ENCODE measurements at regions not wholly inside any gene's neighbourhood (a gene's known extent, or its start where the extent isn't known, plus 50 kb on each side); places are given as distances from the start of the nearest gene placed in this dataset.

DNA sequence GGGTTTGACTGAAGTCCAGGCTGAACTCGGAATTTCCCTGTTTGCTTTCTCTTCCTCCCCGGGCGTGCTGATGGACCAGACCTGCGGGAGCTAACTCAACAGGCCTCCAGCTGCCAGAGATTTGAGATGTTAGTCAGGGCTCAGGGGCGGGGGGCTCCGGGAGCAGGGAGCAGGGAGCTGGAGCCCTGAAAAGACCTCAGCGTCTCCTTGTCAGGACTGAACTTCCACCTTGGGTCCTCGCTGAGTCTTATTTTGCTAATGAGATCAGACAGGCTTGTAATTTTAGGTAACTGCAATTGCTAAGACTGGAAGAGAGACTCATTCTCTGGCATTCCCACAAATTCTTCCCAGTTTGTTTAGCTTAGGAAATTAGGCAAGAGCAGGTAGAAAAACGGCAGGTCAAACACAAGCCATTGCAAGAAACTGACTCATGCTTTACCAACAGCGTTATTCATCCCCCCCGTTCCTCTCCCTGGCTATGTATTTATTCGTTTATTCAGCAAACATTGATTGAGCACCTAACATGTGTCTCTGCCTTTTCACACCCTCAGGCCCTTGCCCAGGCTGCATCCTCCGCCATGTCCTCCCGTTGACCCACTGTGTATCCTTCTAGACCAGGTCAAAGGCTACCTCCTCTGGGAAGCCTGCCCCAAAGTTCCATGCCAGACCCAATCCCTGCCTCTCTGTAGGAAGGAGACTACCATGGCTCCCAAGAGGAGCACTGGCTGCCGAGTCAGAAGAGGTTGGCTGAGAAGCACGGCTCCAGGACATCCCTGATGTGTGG is 80.4 kb upstream of the DIO3 start:
- Histone ChIP-seq H3K27me3 (ENCODE audit: control insufficient read depth in 1 of 2, insufficient read depth in 2 of 2, low read length in 2 of 2) (no peaks in the 10 kb centered on the region), H3K27ac (ENCODE audit: low read depth, low read length) (no peak overlapping the region), H3K9ac (ENCODE audit: low read length) (no peak overlapping the region)

GRCh38 chr14:101481557-101481956 is 79.7 kb upstream of the DIO3 start:
- H3K27ac ChIP-seq (ENCODE audit: low read depth, low read length) = no peak overlapping the region
- H3K36me3 ChIP-seq (ENCODE audit: insufficient read depth, low read length) = no peaks in the 10 kb centered on the region
- H3K27me3 ChIP-seq (ENCODE audit: control insufficient read depth in 1 of 2, insufficient read depth in 2 of 2, low read length in 2 of 2) = no peaks in the 10 kb centered on the region
- H3K9me3 ChIP-seq (ENCODE audit: low read length) = peaks cover 4% of the 10 kb centered on the region
- no peaks in the 10 kb centered on the region for H3K4me1 ChIP-seq (ENCODE audit: insufficient read depth, low read length)
- H3K4me3 ChIP-seq (ENCODE audit: low read depth in 1 of 2, low read length in 2 of 2) = no peak overlapping the region
- H3K9ac ChIP-seq (ENCODE audit: low read length) = no peak overlapping the region

More for the DNA sequence above, 80.4 kb upstream of the DIO3 start:
- no peak overlapping the region for H3K4me3 ChIP-seq (ENCODE audit: low read depth in 1 of 2, low read length in 2 of 2)
- H3K36me3 ChIP-seq (ENCODE audit: insufficient read depth, low read length) = no peaks in the 10 kb centered on the region
- no peaks in the 10 kb centered on the region for H3K4me1 ChIP-seq (ENCODE audit: insufficient read depth, low read length)
- peaks cover 4% of the 10 kb centered on the region for H3K9me3 ChIP-seq (ENCODE audit: low read length)

DNA sequence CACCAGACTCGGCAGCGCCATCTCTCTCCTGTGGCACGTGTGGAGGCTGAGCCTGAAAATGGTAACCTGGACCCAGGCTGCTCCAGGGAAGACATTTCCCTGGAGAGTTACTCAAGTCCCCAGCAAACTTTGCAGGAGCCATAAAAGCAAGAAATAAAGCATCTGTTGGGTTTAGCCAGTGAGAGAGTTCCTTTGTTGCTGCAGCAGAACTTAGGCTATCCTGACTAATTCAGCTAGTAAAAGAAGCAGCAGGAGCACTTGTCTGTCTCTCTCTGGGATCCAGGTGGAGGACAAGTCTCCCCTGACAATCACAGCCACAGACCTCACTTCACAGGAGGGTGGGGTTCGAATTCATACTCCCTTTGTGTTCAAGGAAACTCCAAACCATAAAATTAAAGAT is 79.2 kb upstream of the DIO3 start:
- no peaks in the 10 kb centered on the region for H3K36me3 ChIP-seq (ENCODE audit: insufficient read depth, low read length)
- H3K27me3 ChIP-seq (ENCODE audit: control insufficient read depth in 1 of 2, insufficient read depth in 2 of 2, low read length in 2 of 2) = no peaks in the 10 kb centered on the region
- no peak overlapping the region for H3K9ac ChIP-seq (ENCODE audit: low read length)
- peaks cover 4% of the 10 kb centered on the region for H3K9me3 ChIP-seq (ENCODE audit: low read length)
- H3K27ac ChIP-seq (ENCODE audit: low read depth, low read length) = no peak overlapping the region
- H3K4me3 ChIP-seq (ENCODE audit: low read depth in 1 of 2, low read length in 2 of 2) = no peak overlapping the region
- no peaks in the 10 kb centered on the region for H3K4me1 ChIP-seq (ENCODE audit: insufficient read depth, low read length)

- no peak overlapping the region for H3K9ac ChIP-seq (ENCODE audit: low read length)
- peaks cover 4% of the 10 kb centered on the region for H3K9me3 ChIP-seq (ENCODE audit: low read length)
- no peak overlapping the region for H3K27ac ChIP-seq (ENCODE audit: low read depth, low read length)
- H3K4me3 ChIP-seq (ENCODE audit: low read depth in 1 of 2, low read length in 2 of 2) = no peak overlapping the region
- no peaks in the 10 kb centered on the region for H3K36me3 ChIP-seq (ENCODE audit: insufficient read depth, low read length)
- no peaks in the 10 kb centered on the region for H3K4me1 ChIP-seq (ENCODE audit: insufficient read depth, low read length)
- H3K27me3 ChIP-seq (ENCODE audit: control insufficient read depth in 1 of 2, insufficient read depth in 2 of 2, low read length in 2 of 2) = no peaks in the 10 kb centered on the region
Observed at GRCh38 chr14:101483829-101484228, 77.5 kb upstream of the DIO3 start.

DNA sequence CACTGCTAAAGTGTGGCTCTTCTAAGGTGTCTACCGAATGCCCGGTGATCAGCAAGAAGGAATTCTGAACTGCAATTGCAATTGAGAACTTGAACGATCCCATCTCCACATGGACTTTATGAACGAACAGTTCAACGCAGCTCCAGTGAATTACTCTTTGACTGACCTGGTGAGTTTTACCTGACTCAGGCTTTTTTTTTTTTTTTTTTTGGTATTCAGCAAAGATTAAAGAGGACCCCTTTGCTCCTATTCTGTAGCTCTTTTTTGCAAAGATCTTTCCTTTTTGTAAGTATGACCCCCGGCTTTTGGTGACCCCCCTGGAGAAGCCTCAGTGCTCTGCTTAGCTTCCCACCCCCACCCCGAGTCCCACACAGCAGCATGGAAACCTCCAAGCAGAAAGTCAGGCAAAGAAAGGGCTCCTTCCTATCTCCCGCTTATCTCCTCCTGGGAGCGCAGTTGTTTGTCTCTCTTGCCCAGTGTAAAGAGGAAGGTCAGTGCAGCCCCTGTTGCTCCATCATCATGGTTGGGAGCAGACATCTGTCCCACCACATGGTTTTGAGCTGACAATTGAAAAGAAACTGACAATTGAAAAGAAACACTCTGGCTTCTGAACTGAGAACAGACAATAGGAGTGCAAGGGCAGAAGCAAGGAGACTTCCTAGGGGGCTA is 72.1 kb upstream of the DIO3 start:
- no peak overlapping the region for H3K4me3 ChIP-seq (ENCODE audit: low read depth in 1 of 2, low read length in 2 of 2)
- no peaks in the 10 kb centered on the region for H3K4me1 ChIP-seq (ENCODE audit: insufficient read depth, low read length)
- H3K27ac ChIP-seq (ENCODE audit: low read depth, low read length) = no peak overlapping the region
- no peaks in the 10 kb centered on the region for H3K27me3 ChIP-seq (ENCODE audit: control insufficient read depth in 1 of 2, insufficient read depth in 2 of 2, low read length in 2 of 2)
- H3K9ac ChIP-seq (ENCODE audit: low read length) = no peak overlapping the region
- H3K36me3 ChIP-seq (ENCODE audit: insufficient read depth, low read length) = no peaks in the 10 kb centered on the region
- H3K9me3 ChIP-seq (ENCODE audit: low read length) = no peaks in the 10 kb centered on the region

DNA sequence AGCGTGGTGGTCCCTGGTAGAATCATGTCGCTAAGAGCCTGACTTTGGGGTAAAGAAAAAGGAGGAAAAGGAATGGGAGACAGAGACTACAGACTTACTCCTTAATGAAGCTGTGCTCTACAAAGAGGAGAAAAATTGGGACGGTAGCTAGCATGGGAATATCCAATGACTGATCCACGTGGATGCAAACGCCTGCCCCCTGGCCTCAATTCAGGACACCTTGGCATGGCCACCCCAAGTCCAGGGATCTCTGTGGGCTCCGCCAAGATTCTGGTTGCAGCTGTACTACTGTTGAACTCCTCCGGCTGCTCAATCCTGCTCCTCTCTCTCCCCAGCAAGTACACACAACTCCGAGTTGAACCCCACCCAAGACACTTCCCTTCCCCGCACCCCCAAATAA is 70.5 kb upstream of the DIO3 start:
- H3K4me1 ChIP-seq (ENCODE audit: insufficient read depth, low read length) = no peaks in the 10 kb centered on the region

DNA sequence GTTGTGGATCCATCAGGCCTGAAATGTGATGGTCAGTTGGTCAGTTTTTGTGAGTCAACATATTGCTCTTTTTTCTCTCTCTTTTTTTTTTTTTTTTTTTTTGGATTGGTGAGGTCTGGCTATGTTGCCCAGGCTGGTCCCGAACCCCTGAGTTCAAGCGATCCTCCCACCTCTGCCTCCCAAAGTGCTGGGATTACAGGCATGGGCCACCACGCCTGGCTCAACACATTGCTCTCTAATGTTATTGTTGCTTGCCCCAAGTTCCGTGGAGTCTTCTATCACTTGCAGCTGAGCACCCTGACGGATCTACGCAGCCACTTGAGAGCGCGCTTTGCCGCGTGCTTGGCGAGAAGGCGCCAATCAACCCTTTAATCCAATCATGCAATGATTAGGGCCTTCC is 69.5 kb upstream of the DIO3 start:
- Histone ChIP-seq H3K27ac (ENCODE audit: low read depth, low read length) (no peak overlapping the region), H3K27me3 (ENCODE audit: control insufficient read depth in 1 of 2, insufficient read depth in 2 of 2, low read length in 2 of 2) (no peaks in the 10 kb centered on the region), H3K4me3 (ENCODE audit: low read depth in 1 of 2, low read length in 2 of 2) (no peak overlapping the region), H3K9me3 (ENCODE audit: low read length) (no peaks in the 10 kb centered on the region), H3K4me1 (ENCODE audit: insufficient read depth, low read length) (no peaks in the 10 kb centered on the region), H3K9ac (ENCODE audit: low read length) (no peak overlapping the region), H3K36me3 (ENCODE audit: insufficient read depth, low read length) (no peaks in the 10 kb centered on the region)

More for the DNA sequence above, 70.5 kb upstream of the DIO3 start:
- Histone ChIP-seq H3K4me3 (ENCODE audit: low read depth in 1 of 2, low read length in 2 of 2) (no peak overlapping the region), H3K9ac (ENCODE audit: low read length) (no peak overlapping the region), H3K27me3 (ENCODE audit: control insufficient read depth in 1 of 2, insufficient read depth in 2 of 2, low read length in 2 of 2) (no peaks in the 10 kb centered on the region), H3K36me3 (ENCODE audit: insufficient read depth, low read length) (no peaks in the 10 kb centered on the region), H3K9me3 (ENCODE audit: low read length) (no peaks in the 10 kb centered on the region), H3K27ac (ENCODE audit: low read depth, low read length) (no peak overlapping the region)

DNA sequence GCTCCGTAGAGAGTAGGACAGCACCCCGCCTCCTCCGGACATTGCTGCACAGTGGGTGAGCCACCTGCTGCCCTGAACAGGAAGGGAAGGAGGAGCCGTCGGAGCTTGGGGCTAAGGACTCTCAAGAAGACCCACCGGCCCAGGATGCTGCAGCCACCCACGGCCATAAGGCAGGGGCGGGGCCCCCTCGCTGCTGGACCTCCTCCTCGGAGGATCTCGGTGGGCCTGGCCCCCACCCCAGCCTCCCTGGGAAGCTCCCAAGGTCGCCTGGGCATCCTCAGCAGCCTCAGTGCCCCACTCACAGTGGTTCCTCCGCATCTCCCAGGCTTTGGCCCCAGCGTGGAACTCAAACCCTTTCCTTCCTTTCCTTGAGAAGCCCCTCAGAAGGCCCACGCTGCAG is 68.6 kb upstream of the DIO3 start:
- Histone ChIP-seq H3K4me1 (ENCODE audit: insufficient read depth, low read length) (no peaks in the 10 kb centered on the region), H3K9ac (ENCODE audit: low read length) (no peak overlapping the region), H3K36me3 (ENCODE audit: insufficient read depth, low read length) (no peaks in the 10 kb centered on the region), H3K27ac (ENCODE audit: low read depth, low read length) (no peak overlapping the region), H3K4me3 (ENCODE audit: low read depth in 1 of 2, low read length in 2 of 2) (no peak overlapping the region), H3K27me3 (ENCODE audit: control insufficient read depth in 1 of 2, insufficient read depth in 2 of 2, low read length in 2 of 2) (no peaks in the 10 kb centered on the region), H3K9me3 (ENCODE audit: low read length) (no peaks in the 10 kb centered on the region)

DNA sequence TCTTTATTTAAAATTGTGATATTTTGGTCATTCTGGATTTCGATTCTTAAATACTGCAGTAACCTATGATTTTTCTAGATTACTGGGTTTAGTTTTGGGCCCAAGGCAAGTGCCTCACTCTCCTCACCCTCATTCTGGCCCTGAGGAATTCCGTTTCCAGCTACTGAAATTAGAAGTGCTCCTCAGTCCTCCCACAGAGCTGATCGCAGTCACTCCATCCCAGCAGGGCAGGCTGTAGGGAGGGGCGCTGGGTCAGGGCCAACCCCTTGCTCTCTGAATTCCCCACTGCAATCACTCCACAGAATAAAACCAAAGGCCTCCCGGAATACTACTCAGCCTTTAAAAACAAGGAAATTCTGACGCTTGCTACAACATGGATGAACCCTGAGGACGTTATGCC is 66.5 kb upstream of the DIO3 start:
- Histone ChIP-seq H3K27me3 (ENCODE audit: control insufficient read depth in 1 of 2, insufficient read depth in 2 of 2, low read length in 2 of 2) (no peaks in the 10 kb centered on the region), H3K9me3 (ENCODE audit: low read length) (no peaks in the 10 kb centered on the region), H3K9ac (ENCODE audit: low read length) (no peak overlapping the region), H3K4me3 (ENCODE audit: low read depth in 1 of 2, low read length in 2 of 2) (no peak overlapping the region), H3K36me3 (ENCODE audit: insufficient read depth, low read length) (no peaks in the 10 kb centered on the region), H3K27ac (ENCODE audit: low read depth, low read length) (no peak overlapping the region), H3K4me1 (ENCODE audit: insufficient read depth, low read length) (no peaks in the 10 kb centered on the region)

DNA sequence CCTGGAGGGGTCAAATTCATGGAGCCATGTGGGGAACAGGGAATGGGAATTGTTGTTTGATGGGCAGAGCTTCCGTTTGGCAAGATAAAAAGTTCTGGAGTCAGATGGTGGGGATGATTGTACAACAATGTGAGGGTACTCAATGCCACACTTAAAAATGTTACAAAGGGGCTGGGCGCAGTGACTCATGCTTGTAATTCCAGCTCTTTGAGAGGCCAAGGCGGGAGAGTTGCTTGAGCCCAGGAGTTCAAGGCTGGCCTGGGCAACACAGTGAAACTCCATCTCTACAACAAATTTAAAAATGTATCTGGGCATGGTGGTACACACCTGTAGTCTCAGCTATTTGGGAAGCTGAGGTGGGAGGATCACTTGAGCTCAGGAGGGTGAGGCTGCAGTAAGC is 66.0 kb upstream of the DIO3 start:
- Histone ChIP-seq H3K36me3 (ENCODE audit: insufficient read depth, low read length) (no peaks in the 10 kb centered on the region), H3K4me3 (ENCODE audit: low read depth in 1 of 2, low read length in 2 of 2) (no peak overlapping the region), H3K27ac (ENCODE audit: low read depth, low read length) (no peak overlapping the region), H3K27me3 (ENCODE audit: control insufficient read depth in 1 of 2, insufficient read depth in 2 of 2, low read length in 2 of 2) (no peaks in the 10 kb centered on the region), H3K9me3 (ENCODE audit: low read length) (no peaks in the 10 kb centered on the region), H3K9ac (ENCODE audit: low read length) (no peak overlapping the region), H3K4me1 (ENCODE audit: insufficient read depth, low read length) (no peaks in the 10 kb centered on the region)

GRCh38 chr14:101495827-101496775 is 65.2 kb upstream of the DIO3 start:
- Histone ChIP-seq H3K36me3 (ENCODE audit: insufficient read depth, low read length) (no peaks in the 10 kb centered on the region), H3K27me3 (ENCODE audit: control insufficient read depth in 1 of 2, insufficient read depth in 2 of 2, low read length in 2 of 2) (no peaks in the 10 kb centered on the region), H3K4me3 (ENCODE audit: low read depth in 1 of 2, low read length in 2 of 2) (no peak overlapping the region), H3K27ac (ENCODE audit: low read depth, low read length) (no peak overlapping the region), H3K9me3 (ENCODE audit: low read length) (no peaks in the 10 kb centered on the region), H3K9ac (ENCODE audit: low read length) (no peak overlapping the region), H3K4me1 (ENCODE audit: insufficient read depth, low read length) (no peaks in the 10 kb centered on the region)
